Omental fat pad (tissue), 3 donors: ENCODE measurements at regions not wholly inside any gene's neighbourhood (a gene's known extent, or its start where the extent isn't known, plus 50 kb on each side); places are given as distances from the start of the nearest gene placed in this dataset.

Experiments used
- ATAC-seq: fragments of 150-250 bp; one replicate; pipeline ENCODE4 v1.9.1; 2016; ENCODE audit warnings: mild to moderate bottlenecking, moderate library complexity; ENCODE audit not compliant: low FRiP score
- DNase-seq: peaks from one replicate; pipeline ENCODE4 v3.0.0-alpha.2; 2019; ENCODE audit warnings: low spot score
- CTCF ChIP-seq, 3 donors: fragments of 450-650 bp; IDR thresholded peaks; one replicate each; pipeline ENCODE4 v1.5.1; 2016 to 2017; ENCODE audit warnings: antibody characterized with exemption in 3 of 3, mild to moderate bottlenecking in 3 of 3, moderate library complexity in 2 of 3

DNA sequence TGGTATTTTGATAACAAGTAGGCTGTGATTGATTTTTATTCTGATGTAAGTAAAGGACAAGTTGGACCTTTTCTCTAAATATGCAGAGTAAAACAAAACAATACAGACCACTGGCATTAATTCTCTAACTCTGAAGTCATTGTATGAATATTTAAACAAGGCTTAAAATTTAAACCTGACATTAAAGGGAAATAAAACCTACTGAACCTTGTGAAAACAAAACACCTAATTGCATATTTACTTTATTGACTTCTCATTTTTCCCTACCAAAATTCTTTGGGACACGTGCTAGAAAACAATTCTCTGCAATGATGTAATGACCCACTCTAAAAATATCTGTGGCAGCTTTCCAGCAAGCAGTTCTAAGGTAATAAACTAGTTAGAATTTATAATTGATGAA, 369.7 kb upstream of the TRAM1L1 start:
- ATAC-seq (no peak), DNase-seq (no peak)
- TF ChIP-seq CTCF (IDR thresholded peaks at IDR 0.05), result no peak

DNA sequence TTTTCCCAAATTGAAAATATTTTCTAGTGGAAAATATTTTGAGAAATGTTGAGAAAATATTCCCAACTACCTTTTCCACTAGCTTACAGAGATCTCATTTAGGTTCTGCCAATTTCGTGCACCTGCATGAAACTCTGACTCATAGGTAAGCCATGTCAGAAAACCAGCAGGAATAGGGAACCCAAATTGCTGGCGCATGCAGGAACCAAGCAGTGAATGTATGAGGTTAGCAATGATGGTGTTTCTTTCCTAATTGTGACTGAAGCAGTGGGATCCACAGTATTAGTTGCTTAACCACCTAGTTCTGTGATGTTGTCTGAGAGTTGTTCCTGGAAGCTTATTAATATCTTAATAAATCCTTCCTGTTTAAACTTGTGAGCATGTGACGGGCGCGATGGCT, 381.0 kb upstream of the TRAM1L1 start:
- no peak for ATAC-seq
- no peak for DNase-seq

DNA sequence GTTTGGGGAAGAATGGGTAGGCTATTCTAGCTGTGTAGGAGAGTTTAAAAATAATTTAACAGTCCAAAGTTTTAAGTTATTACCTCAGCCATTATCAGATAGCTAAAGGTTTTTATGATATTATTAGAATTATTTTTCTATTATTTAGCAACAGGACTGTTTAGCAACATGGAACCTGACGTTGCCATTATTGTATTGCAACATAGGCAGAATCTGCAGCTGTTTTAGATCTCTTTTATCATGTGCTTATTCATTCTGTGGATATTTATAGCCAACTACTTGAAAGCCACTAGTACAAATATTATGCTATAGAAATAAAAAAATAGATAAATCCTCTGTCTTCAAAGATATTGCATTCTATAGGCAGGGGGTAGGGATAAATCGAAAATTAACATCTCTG, 382.0 kb upstream of the TRAM1L1 start:
- no peak for TF ChIP-seq CTCF (IDR thresholded peaks at IDR 0.05)
- no peak for DNase-seq

More for the DNA sequence above, 381.0 kb upstream of the TRAM1L1 start:
- TF ChIP-seq CTCF (IDR thresholded peaks at IDR 0.05), result no peak

GRCh38 chr4:117474987-117475386, 389.6 kb upstream of the TRAM1L1 start:
- TF ChIP-seq CTCF (IDR thresholded peaks at IDR 0.05), result no peak
- ATAC-seq (no peak), DNase-seq (no peak)

More for the DNA sequence above, 382.0 kb upstream of the TRAM1L1 start:
- no peak for ATAC-seq

- no peak for DNase-seq
- no peak for TF ChIP-seq CTCF (IDR thresholded peaks at IDR 0.05)
- no peak for ATAC-seq
Measured at GRCh38 chr4:117477925-117478324, 392.5 kb upstream of the TRAM1L1 start.

DNA sequence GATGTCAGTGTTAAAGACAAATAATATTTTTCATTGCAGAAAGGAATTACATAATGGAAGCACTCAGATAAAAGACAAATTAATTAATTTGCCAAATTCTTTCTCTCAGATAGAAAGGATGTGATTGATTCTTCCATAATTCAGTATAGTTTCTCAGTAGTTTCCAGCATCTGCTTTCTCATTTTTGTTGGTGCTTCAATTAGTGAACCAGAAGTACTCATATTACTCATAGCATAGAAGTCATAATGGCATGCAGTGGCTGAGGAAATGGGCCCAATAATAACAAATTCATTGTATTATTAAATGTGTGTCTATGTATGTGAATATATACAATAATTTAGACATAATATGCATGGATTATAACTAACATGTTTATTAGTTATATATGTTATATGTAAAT, 393.3 kb upstream of the TRAM1L1 start:
- no peak for DNase-seq
- TF ChIP-seq CTCF (IDR thresholded peaks at IDR 0.05), result no peak
- no peak for ATAC-seq

DNA sequence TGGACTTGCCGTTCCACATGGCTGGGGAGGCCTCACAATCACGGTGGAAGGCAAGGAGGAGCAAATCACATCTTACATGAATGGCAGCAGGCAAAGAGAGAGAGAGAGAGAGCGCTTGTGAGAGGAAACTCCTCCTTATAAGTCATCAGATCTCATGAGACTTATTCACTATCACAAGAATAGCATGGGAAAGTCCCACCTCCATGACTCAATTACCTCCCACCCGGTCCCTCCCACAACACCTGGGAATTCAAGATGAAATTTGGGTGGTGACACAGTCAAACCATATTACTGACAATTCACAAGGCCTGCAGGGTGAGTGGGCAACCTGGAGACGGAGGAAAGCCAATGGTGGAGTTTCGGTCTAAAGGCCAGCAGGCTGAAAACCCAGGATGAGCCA, 394.3 kb upstream of the TRAM1L1 start:
- no peak for DNase-seq
- TF ChIP-seq CTCF (IDR thresholded peaks at IDR 0.05), result no peak
- ATAC-seq, result no peak
